ENCODE measurements at regions not wholly inside any gene's neighbourhood (a gene's known extent, or its start where the extent isn't known, plus 50 kb on each side); places are given as distances from the start of the nearest gene placed in this dataset.

GRCh38 chr12:5166976-5167375 lies 123.3 kb downstream of the KCNA5 start:
- no peak for TF ChIP-seq CTCF (IDR thresholded peaks at IDR 0.05)
- TF ChIP-seq POLR2AphosphoS5 (IDR thresholded peaks at IDR 0.05), result no peak

Measured in gastroesophageal sphincter (tissue), 3 donors.